Osteocyte (in vitro differentiated cells): ENCODE measurements at regions not wholly inside any gene's neighbourhood (a gene's known extent, or its start where the extent isn't known, plus 50 kb on each side); places are given as distances from the start of the nearest gene placed in this dataset.

Experiments used
- DNase-seq: peaks from one replicate; pipeline ENCODE4 v3.0.0; 2021; ENCODE audit warnings: mixed read lengths; ENCODE audit not compliant: unreplicated experiment; ENCODE audit errors: extremely low spot score
- H3K27ac Mint-ChIP-seq: one replicate; pipeline ENCODE4 v1.8.0; 2021; ENCODE audit warnings: mild to moderate bottlenecking, mixed read lengths; ENCODE audit not compliant: unreplicated experiment
- H3K27me3 Mint-ChIP-seq: one replicate; pipeline ENCODE4 v1.8.0; 2021; ENCODE audit warnings: mixed read lengths; ENCODE audit not compliant: unreplicated experiment
- H3K36me3 Mint-ChIP-seq: one replicate; pipeline ENCODE4 v1.8.0; 2021; ENCODE audit warnings: mixed read lengths; ENCODE audit not compliant: unreplicated experiment
- H3K4me1 Mint-ChIP-seq: one replicate; pipeline ENCODE4 v1.8.0; 2021; ENCODE audit warnings: mixed read lengths; ENCODE audit not compliant: unreplicated experiment
- H3K4me3 Mint-ChIP-seq: one replicate; pipeline ENCODE4 v1.8.0; 2021; ENCODE audit warnings: mild to moderate bottlenecking, moderate library complexity, mixed read lengths; ENCODE audit not compliant: unreplicated experiment
- H3K9me3 Mint-ChIP-seq: one replicate; pipeline ENCODE4 v1.8.0; 2021; ENCODE audit warnings: mixed read lengths; ENCODE audit not compliant: unreplicated experiment
- TF ChIP-seq, protein P1 (sequence below): fragments of 200-600 bp; sonication (generic); IDR thresholded peaks from 2 replicates; pipeline ENCODE4 v1.5.0; 2021; ENCODE audit warnings: antibody characterized with exemption, mild to moderate bottlenecking, moderate library complexity

DNA sequence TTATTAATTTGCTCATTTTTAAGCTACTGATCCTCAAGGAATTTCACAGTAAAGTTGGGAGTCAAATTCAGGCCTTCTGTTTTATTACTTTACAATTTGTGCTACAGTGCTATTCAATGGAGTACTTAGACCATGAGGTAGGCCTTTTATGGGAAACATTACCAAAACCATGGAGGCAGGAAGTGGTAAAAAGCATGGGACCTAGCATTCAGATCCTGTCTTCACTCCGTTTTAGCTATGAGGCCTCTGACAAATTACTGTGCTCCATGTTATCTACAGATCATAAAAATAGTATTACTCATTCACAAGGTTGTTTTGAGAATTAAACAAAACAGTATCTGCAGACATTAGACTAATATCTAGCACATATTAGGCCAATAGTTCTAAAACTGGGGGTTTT is 140.6 kb upstream of the SLITRK3 start:
- Mint-ChIP-seq H3K27ac (no peak overlapping the region), H3K36me3 (no peaks in the 10 kb centered on the region), H3K9me3 (no peaks in the 10 kb centered on the region), H3K27me3 (peaks cover 4% of the 10 kb centered on the region), H3K4me3 (no peak overlapping the region), H3K4me1 (no peaks in the 10 kb centered on the region)
- no peak for DNase-seq
- TF ChIP-seq, protein P1, sequence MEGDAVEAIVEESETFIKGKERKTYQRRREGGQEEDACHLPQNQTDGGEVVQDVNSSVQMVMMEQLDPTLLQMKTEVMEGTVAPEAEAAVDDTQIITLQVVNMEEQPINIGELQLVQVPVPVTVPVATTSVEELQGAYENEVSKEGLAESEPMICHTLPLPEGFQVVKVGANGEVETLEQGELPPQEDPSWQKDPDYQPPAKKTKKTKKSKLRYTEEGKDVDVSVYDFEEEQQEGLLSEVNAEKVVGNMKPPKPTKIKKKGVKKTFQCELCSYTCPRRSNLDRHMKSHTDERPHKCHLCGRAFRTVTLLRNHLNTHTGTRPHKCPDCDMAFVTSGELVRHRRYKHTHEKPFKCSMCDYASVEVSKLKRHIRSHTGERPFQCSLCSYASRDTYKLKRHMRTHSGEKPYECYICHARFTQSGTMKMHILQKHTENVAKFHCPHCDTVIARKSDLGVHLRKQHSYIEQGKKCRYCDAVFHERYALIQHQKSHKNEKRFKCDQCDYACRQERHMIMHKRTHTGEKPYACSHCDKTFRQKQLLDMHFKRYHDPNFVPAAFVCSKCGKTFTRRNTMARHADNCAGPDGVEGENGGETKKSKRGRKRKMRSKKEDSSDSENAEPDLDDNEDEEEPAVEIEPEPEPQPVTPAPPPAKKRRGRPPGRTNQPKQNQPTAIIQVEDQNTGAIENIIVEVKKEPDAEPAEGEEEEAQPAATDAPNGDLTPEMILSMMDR: no peak
